ENCODE measurements at regions not wholly inside any gene's neighbourhood (a gene's known extent, or its start where the extent isn't known, plus 50 kb on each side); places are given as distances from the start of the nearest gene placed in this dataset.

GRCh38 chr15:38174691-38175090 is 77.9 kb upstream of the SPRED1 start:
- no peaks in the 10 kb centered on the region for H3K36me3 ChIP-seq (ENCODE audit: control insufficient read depth, insufficient read depth, low read length)
- no peak overlapping the region for H3K27ac ChIP-seq (ENCODE audit: low read depth, low read length)
- no peaks in the 10 kb centered on the region for H3K27me3 ChIP-seq (ENCODE audit: control insufficient read depth, insufficient read depth, low read length)
- no peak overlapping the region for H3K9ac ChIP-seq (ENCODE audit: low read length)
- H3K4me1 ChIP-seq (ENCODE audit: control insufficient read depth, insufficient read depth, low read length) = no peaks in the 10 kb centered on the region
- no peak overlapping the region for H3K4me3 ChIP-seq (ENCODE audit: low read length)

GRCh38 chr15:38176155-38176554 is 76.5 kb upstream of the SPRED1 start:
- Histone ChIP-seq H3K9ac (ENCODE audit: low read length) (no peak overlapping the region), H3K27me3 (ENCODE audit: control insufficient read depth, insufficient read depth, low read length) (no peaks in the 10 kb centered on the region), H3K4me1 (ENCODE audit: control insufficient read depth, insufficient read depth, low read length) (no peaks in the 10 kb centered on the region), H3K4me3 (ENCODE audit: low read length) (no peak overlapping the region), H3K36me3 (ENCODE audit: control insufficient read depth, insufficient read depth, low read length) (no peaks in the 10 kb centered on the region), H3K27ac (ENCODE audit: low read depth, low read length) (no peak overlapping the region)

- no peak overlapping the region for H3K4me3 ChIP-seq (ENCODE audit: low read length)
- no peaks in the 10 kb centered on the region for H3K36me3 ChIP-seq (ENCODE audit: control insufficient read depth, insufficient read depth, low read length)
- H3K9ac ChIP-seq (ENCODE audit: low read length) = no peak overlapping the region
- no peak overlapping the region for H3K27ac ChIP-seq (ENCODE audit: low read depth, low read length)
- H3K4me1 ChIP-seq (ENCODE audit: control insufficient read depth, insufficient read depth, low read length) = no peaks in the 10 kb centered on the region
- no peaks in the 10 kb centered on the region for H3K27me3 ChIP-seq (ENCODE audit: control insufficient read depth, insufficient read depth, low read length)
Observed at GRCh38 chr15:38176691-38177090, 75.9 kb upstream of the SPRED1 start.

- H3K36me3 ChIP-seq (ENCODE audit: control insufficient read depth, insufficient read depth, low read length) = no peaks in the 10 kb centered on the region
- no peaks in the 10 kb centered on the region for H3K4me1 ChIP-seq (ENCODE audit: control insufficient read depth, insufficient read depth, low read length)
- H3K4me3 ChIP-seq (ENCODE audit: low read length) = no peak overlapping the region
- H3K27ac ChIP-seq (ENCODE audit: low read depth, low read length) = no peak overlapping the region
- H3K27me3 ChIP-seq (ENCODE audit: control insufficient read depth, insufficient read depth, low read length) = no peaks in the 10 kb centered on the region
- H3K9ac ChIP-seq (ENCODE audit: low read length) = no peak overlapping the region
Observed at GRCh38 chr15:38182900-38183299, 69.7 kb upstream of the SPRED1 start.

GRCh38 chr15:38186507-38186906 is 66.1 kb upstream of the SPRED1 start:
- H3K4me1 ChIP-seq (ENCODE audit: control insufficient read depth, insufficient read depth, low read length) = no peaks in the 10 kb centered on the region
- no peak overlapping the region for H3K9ac ChIP-seq (ENCODE audit: low read length)
- no peaks in the 10 kb centered on the region for H3K36me3 ChIP-seq (ENCODE audit: control insufficient read depth, insufficient read depth, low read length)
- no peak overlapping the region for H3K27ac ChIP-seq (ENCODE audit: low read depth, low read length)
- no peaks in the 10 kb centered on the region for H3K27me3 ChIP-seq (ENCODE audit: control insufficient read depth, insufficient read depth, low read length)
- H3K4me3 ChIP-seq (ENCODE audit: low read length) = no peak overlapping the region

GRCh38 chr15:38187630-38188313 is 64.9 kb upstream of the SPRED1 start:
- no peaks in the 10 kb centered on the region for H3K4me1 ChIP-seq (ENCODE audit: control insufficient read depth, insufficient read depth, low read length)
- no peak overlapping the region for H3K4me3 ChIP-seq (ENCODE audit: low read length)
- H3K36me3 ChIP-seq (ENCODE audit: control insufficient read depth, insufficient read depth, low read length) = no peaks in the 10 kb centered on the region
- no peak overlapping the region for H3K27ac ChIP-seq (ENCODE audit: low read depth, low read length)
- H3K27me3 ChIP-seq (ENCODE audit: control insufficient read depth, insufficient read depth, low read length) = no peaks in the 10 kb centered on the region
- no peak overlapping the region for H3K9ac ChIP-seq (ENCODE audit: low read length)

GRCh38 chr15:38189671-38190295 is 62.9 kb upstream of the SPRED1 start:
- Histone ChIP-seq H3K27ac (ENCODE audit: low read depth, low read length) (no peak overlapping the region), H3K27me3 (ENCODE audit: control insufficient read depth, insufficient read depth, low read length) (no peaks in the 10 kb centered on the region), H3K4me3 (ENCODE audit: low read length) (no peak overlapping the region), H3K36me3 (ENCODE audit: control insufficient read depth, insufficient read depth, low read length) (no peaks in the 10 kb centered on the region), H3K9ac (ENCODE audit: low read length) (no peak overlapping the region), H3K4me1 (ENCODE audit: control insufficient read depth, insufficient read depth, low read length) (no peaks in the 10 kb centered on the region)

- Histone ChIP-seq H3K27me3 (ENCODE audit: control insufficient read depth, insufficient read depth, low read length) (no peaks in the 10 kb centered on the region), H3K4me1 (ENCODE audit: control insufficient read depth, insufficient read depth, low read length) (no peaks in the 10 kb centered on the region), H3K9ac (ENCODE audit: low read length) (no peak overlapping the region), H3K27ac (ENCODE audit: low read depth, low read length) (no peak overlapping the region), H3K4me3 (ENCODE audit: low read length) (no peak overlapping the region), H3K36me3 (ENCODE audit: control insufficient read depth, insufficient read depth, low read length) (no peaks in the 10 kb centered on the region)
Observed at GRCh38 chr15:38190501-38190900, 62.1 kb upstream of the SPRED1 start.

- H3K27ac ChIP-seq (ENCODE audit: low read depth, low read length) = no peak overlapping the region
- H3K4me3 ChIP-seq (ENCODE audit: low read length) = no peak overlapping the region
- H3K27me3 ChIP-seq (ENCODE audit: control insufficient read depth, insufficient read depth, low read length) = no peaks in the 10 kb centered on the region
- no peaks in the 10 kb centered on the region for H3K36me3 ChIP-seq (ENCODE audit: control insufficient read depth, insufficient read depth, low read length)
- no peaks in the 10 kb centered on the region for H3K4me1 ChIP-seq (ENCODE audit: control insufficient read depth, insufficient read depth, low read length)
- H3K9ac ChIP-seq (ENCODE audit: low read length) = no peak overlapping the region
Observed at GRCh38 chr15:38192496-38192895, 60.1 kb upstream of the SPRED1 start.

GRCh38 chr15:38193496-38193895 is 59.1 kb upstream of the SPRED1 start:
- no peaks in the 10 kb centered on the region for H3K27me3 ChIP-seq (ENCODE audit: control insufficient read depth, insufficient read depth, low read length)
- H3K4me3 ChIP-seq (ENCODE audit: low read length) = no peak overlapping the region
- no peak overlapping the region for H3K27ac ChIP-seq (ENCODE audit: low read depth, low read length)
- no peaks in the 10 kb centered on the region for H3K4me1 ChIP-seq (ENCODE audit: control insufficient read depth, insufficient read depth, low read length)
- H3K36me3 ChIP-seq (ENCODE audit: control insufficient read depth, insufficient read depth, low read length) = no peaks in the 10 kb centered on the region
- no peak overlapping the region for H3K9ac ChIP-seq (ENCODE audit: low read length)

- H3K36me3 ChIP-seq (ENCODE audit: control insufficient read depth, insufficient read depth, low read length) = no peaks in the 10 kb centered on the region
- H3K9ac ChIP-seq (ENCODE audit: low read length) = no peak overlapping the region
- no peak overlapping the region for H3K27ac ChIP-seq (ENCODE audit: low read depth, low read length)
- no peak overlapping the region for H3K4me3 ChIP-seq (ENCODE audit: low read length)
- H3K27me3 ChIP-seq (ENCODE audit: control insufficient read depth, insufficient read depth, low read length) = no peaks in the 10 kb centered on the region
- no peaks in the 10 kb centered on the region for H3K4me1 ChIP-seq (ENCODE audit: control insufficient read depth, insufficient read depth, low read length)
Observed at GRCh38 chr15:38195191-38195901, 57.3 kb upstream of the SPRED1 start.

GRCh38 chr15:38196076-38196475 is 56.6 kb upstream of the SPRED1 start:
- Histone ChIP-seq H3K36me3 (ENCODE audit: control insufficient read depth, insufficient read depth, low read length) (no peaks in the 10 kb centered on the region), H3K27me3 (ENCODE audit: control insufficient read depth, insufficient read depth, low read length) (no peaks in the 10 kb centered on the region), H3K4me1 (ENCODE audit: control insufficient read depth, insufficient read depth, low read length) (no peaks in the 10 kb centered on the region), H3K9ac (ENCODE audit: low read length) (no peak overlapping the region), H3K4me3 (ENCODE audit: low read length) (no peak overlapping the region), H3K27ac (ENCODE audit: low read depth, low read length) (no peak overlapping the region)
